Astrocyte (in vitro differentiated cells and primary cell): ENCODE measurements at regions not wholly inside any gene's neighbourhood (a gene's known extent, or its start where the extent isn't known, plus 50 kb on each side); places are given as distances from the start of the nearest gene placed in this dataset.

Experiments
- DNase-seq: peaks from one replicate; pipeline ENCODE4 v3.0.0-alpha.2; 2010; ENCODE audit warnings: low read depth
- FAIRE-seq: peaks from 2 replicates; lab custom pipeline; 2011; peaks lifted over from hg19 to GRCh38; lab: Jason Lieb, UNC
- H2AFZ ChIP-seq: 2 replicates; pipeline ENCODE4 v1.6.0; 2012; ENCODE audit warnings: low read depth, low read length, inconsistent platforms
- H3K27ac ChIP-seq: 2 replicates; pipeline ENCODE4 v1.5.1; 2011; ENCODE audit warnings: low read depth, low read length, inconsistent platforms
- H3K27me3 ChIP-seq: 2 replicates; pipeline ENCODE4 v1.6.0; 2011; ENCODE audit warnings: low read length, inconsistent platforms; ENCODE audit not compliant: insufficient read depth
- H3K36me3 ChIP-seq: 2 replicates; pipeline ENCODE4 v1.5.1; 2011; ENCODE audit warnings: low read length, inconsistent platforms; ENCODE audit not compliant: insufficient read depth
- H3K4me1 ChIP-seq: 2 replicates; pipeline ENCODE4 v1.5.1; 2011; ENCODE audit warnings: low read length, inconsistent platforms; ENCODE audit not compliant: insufficient read depth
- H3K4me2 ChIP-seq: 2 replicates; pipeline ENCODE4 v1.6.0; 2012; ENCODE audit warnings: low read length, inconsistent platforms
- H3K4me3 ChIP-seq: 2 replicates; pipeline ENCODE4 v1.5.1; 2011; ENCODE audit warnings: low read depth, mild to moderate bottlenecking, low read length, inconsistent platforms; ENCODE audit not compliant: insufficient read depth
- H3K79me2 ChIP-seq: 2 replicates; pipeline ENCODE4 v1.6.0; 2012; ENCODE audit warnings: mild to moderate bottlenecking, low read length, inconsistent platforms; ENCODE audit not compliant: insufficient read depth
- H3K9ac ChIP-seq: 2 replicates; pipeline ENCODE4 v1.6.0; 2012; ENCODE audit warnings: mild to moderate bottlenecking, low read length, inconsistent platforms
- H3K9me3 ChIP-seq: 2 replicates; pipeline ENCODE4 v1.5.1; 2012; ENCODE audit warnings: low read depth, mild to moderate bottlenecking, low read length, inconsistent platforms; ENCODE audit not compliant: insufficient read depth
- H4K20me1 ChIP-seq: 2 replicates; pipeline ENCODE4 v1.6.0; 2012; ENCODE audit warnings: low read length, inconsistent platforms; ENCODE audit not compliant: insufficient read depth
- H3K27ac Mint-ChIP-seq: one replicate; pipeline ENCODE4 v1.8.0; 2021; ENCODE audit warnings: mild to moderate bottlenecking, mixed read lengths; ENCODE audit not compliant: unreplicated experiment
- H3K27me3 Mint-ChIP-seq: one replicate; pipeline ENCODE4 v1.8.0; 2021; ENCODE audit warnings: low read depth, mixed read lengths; ENCODE audit not compliant: unreplicated experiment
- H3K36me3 Mint-ChIP-seq: one replicate; pipeline ENCODE4 v1.8.0; 2021; ENCODE audit warnings: low read depth, mixed read lengths; ENCODE audit not compliant: unreplicated experiment
- H3K4me1 Mint-ChIP-seq: one replicate; pipeline ENCODE4 v1.8.0; 2021; ENCODE audit warnings: low read depth, mixed read lengths; ENCODE audit not compliant: unreplicated experiment
- H3K4me3 Mint-ChIP-seq: one replicate; pipeline ENCODE4 v1.8.0; 2021; ENCODE audit warnings: mild to moderate bottlenecking, moderate library complexity, mixed read lengths; ENCODE audit not compliant: unreplicated experiment
- H3K9me3 Mint-ChIP-seq: one replicate; pipeline ENCODE4 v1.8.0; 2021; ENCODE audit warnings: mild to moderate bottlenecking, mixed read lengths; ENCODE audit not compliant: unreplicated experiment
- EZH2 ChIP-seq: IDR thresholded peaks from 2 replicates; pipeline ENCODE4 v1.6.1; 2012; ENCODE audit warnings: mild to moderate bottlenecking, low read length, inconsistent platforms; ENCODE audit not compliant: insufficient read depth
- TF ChIP-seq, protein P1 (sequence below): IDR thresholded peaks from 2 replicates; pipeline ENCODE4 v1.5.1; 2011; ENCODE audit warnings: low read depth, mild to moderate bottlenecking, inconsistent platforms, low read length, moderate library complexity; ENCODE audit not compliant: insufficient read depth

- DNase-seq: no peak
- Histone ChIP-seq H3K4me2 (no peak overlapping the region), H3K27ac (no peak overlapping the region), H3K9me3 (no peaks in the 10 kb centered on the region), H4K20me1 (no peaks in the 10 kb centered on the region), H3K4me3 (no peak overlapping the region), H2AFZ (no peak overlapping the region), H3K27me3 (no peaks in the 10 kb centered on the region), H3K79me2 (no peaks in the 10 kb centered on the region), H3K4me1 (no peaks in the 10 kb centered on the region), H3K9ac (no peak overlapping the region), H3K36me3 (no peaks in the 10 kb centered on the region)
- Mint-ChIP-seq H3K4me1 (no peaks in the 10 kb centered on the region), H3K27ac (no peak overlapping the region), H3K9me3 (no peaks in the 10 kb centered on the region), H3K36me3 (no peaks in the 10 kb centered on the region), H3K4me3 (no peak overlapping the region), H3K27me3 (no peaks in the 10 kb centered on the region)
- no peak for FAIRE-seq
- TF ChIP-seq, protein P1, sequence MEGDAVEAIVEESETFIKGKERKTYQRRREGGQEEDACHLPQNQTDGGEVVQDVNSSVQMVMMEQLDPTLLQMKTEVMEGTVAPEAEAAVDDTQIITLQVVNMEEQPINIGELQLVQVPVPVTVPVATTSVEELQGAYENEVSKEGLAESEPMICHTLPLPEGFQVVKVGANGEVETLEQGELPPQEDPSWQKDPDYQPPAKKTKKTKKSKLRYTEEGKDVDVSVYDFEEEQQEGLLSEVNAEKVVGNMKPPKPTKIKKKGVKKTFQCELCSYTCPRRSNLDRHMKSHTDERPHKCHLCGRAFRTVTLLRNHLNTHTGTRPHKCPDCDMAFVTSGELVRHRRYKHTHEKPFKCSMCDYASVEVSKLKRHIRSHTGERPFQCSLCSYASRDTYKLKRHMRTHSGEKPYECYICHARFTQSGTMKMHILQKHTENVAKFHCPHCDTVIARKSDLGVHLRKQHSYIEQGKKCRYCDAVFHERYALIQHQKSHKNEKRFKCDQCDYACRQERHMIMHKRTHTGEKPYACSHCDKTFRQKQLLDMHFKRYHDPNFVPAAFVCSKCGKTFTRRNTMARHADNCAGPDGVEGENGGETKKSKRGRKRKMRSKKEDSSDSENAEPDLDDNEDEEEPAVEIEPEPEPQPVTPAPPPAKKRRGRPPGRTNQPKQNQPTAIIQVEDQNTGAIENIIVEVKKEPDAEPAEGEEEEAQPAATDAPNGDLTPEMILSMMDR: no peak
- no peak for TF ChIP-seq EZH2
These were observed 427.4 kb downstream of the RAB28 start for GRCh38 chr4:13056630-13057189.

DNA sequence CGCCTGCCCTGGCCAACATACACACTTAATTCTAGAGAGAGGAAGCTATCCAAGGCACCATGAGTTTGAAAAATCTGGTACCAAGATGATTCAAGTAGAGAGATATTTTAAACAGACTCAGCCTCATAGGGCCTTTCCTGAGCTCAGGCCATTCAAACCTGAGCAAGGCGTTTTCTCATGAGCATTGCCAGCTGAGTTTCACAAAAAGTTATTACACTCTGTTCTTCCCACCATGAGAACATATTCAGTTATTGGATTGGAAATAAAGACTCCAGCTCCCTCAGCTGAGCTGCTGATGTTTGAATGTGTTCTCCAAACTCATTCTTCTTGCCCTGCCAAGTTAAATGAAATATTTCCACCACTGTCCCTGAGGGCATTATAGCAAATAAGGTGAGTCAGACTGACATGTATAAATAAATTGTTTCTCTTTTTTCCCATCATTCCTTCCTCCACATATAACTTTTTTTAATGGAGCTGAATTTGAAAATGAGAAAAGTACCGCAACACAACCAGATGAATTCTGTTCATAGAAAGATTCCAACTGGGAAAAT, 429.6 kb downstream of the RAB28 start:
- FAIRE-seq: no peak
- no peak overlapping the region for H3K4me3 Mint-ChIP-seq
- no peaks in the 10 kb centered on the region for H3K4me1 Mint-ChIP-seq

GRCh38 chr4:13047591-13047990, 436.5 kb downstream of the RAB28 start:
- Histone ChIP-seq H3K9me3 (no peaks in the 10 kb centered on the region), H3K27me3 (no peaks in the 10 kb centered on the region), H3K27ac (no peak overlapping the region), H3K4me3 (no peak overlapping the region), H3K9ac (no peak overlapping the region), H3K36me3 (no peaks in the 10 kb centered on the region), H2AFZ (no peak overlapping the region), H4K20me1 (no peaks in the 10 kb centered on the region), H3K4me2 (no peak overlapping the region), H3K4me1 (no peaks in the 10 kb centered on the region), H3K79me2 (no peaks in the 10 kb centered on the region)
- Mint-ChIP-seq H3K27ac (no peak overlapping the region), H3K9me3 (peaks cover 5% of the 10 kb centered on the region), H3K27me3 (no peaks in the 10 kb centered on the region), H3K4me3 (no peak overlapping the region), H3K4me1 (no peaks in the 10 kb centered on the region), H3K36me3 (no peaks in the 10 kb centered on the region)
- no peak for TF ChIP-seq EZH2
- TF ChIP-seq, protein P1: no peak
- no peak for DNase-seq
- FAIRE-seq: no peak

More for the DNA sequence above, 429.6 kb downstream of the RAB28 start:
- Mint-ChIP-seq H3K27me3 (no peaks in the 10 kb centered on the region), H3K9me3 (no peaks in the 10 kb centered on the region), H3K27ac (no peak overlapping the region), H3K36me3 (no peaks in the 10 kb centered on the region)
- H2AFZ ChIP-seq: no peak overlapping the region
- H3K9ac ChIP-seq: no peak overlapping the region
- H3K27me3 ChIP-seq: no peaks in the 10 kb centered on the region
- no peaks in the 10 kb centered on the region for H3K36me3 ChIP-seq
- DNase-seq: no peak
- no peaks in the 10 kb centered on the region for H3K4me1 ChIP-seq
- H3K79me2 ChIP-seq: no peaks in the 10 kb centered on the region
- H3K27ac ChIP-seq: no peak overlapping the region
- H4K20me1 ChIP-seq: no peaks in the 10 kb centered on the region
- H3K4me3 ChIP-seq: no peak overlapping the region
- H3K4me2 ChIP-seq: no peak overlapping the region
- no peaks in the 10 kb centered on the region for H3K9me3 ChIP-seq
- no peak for TF ChIP-seq EZH2
- TF ChIP-seq, protein P1: no peak
